ENCODE measurements at regions not wholly inside any gene's neighbourhood (a gene's known extent, or its start where the extent isn't known, plus 50 kb on each side); places are given as distances from the start of the nearest gene placed in this dataset.

GRCh38 chr5:103369125-103370120 lies 110.9 kb downstream of the MACIR start:
- Histone ChIP-seq H3K36me3 (ENCODE audit: control insufficient read depth in 2 of 4, insufficient read depth in 4 of 4, low read length in 3 of 4) (no peaks in the 10 kb centered on the region), H3K18ac (ENCODE audit: extremely low read depth, low read length) (no peak overlapping the region), H2AFZ (ENCODE audit: low read length) (peak overlapping the region; percentile 40; the same call in 1 of the 2 replicates), H3K27me3 (replicated peaks in 1 of 4; ENCODE audit: control insufficient read depth in 3 of 4, extremely low read depth in 1 of 4, insufficient read depth in 3 of 4, low read length in 3 of 4) (no peaks in the 10 kb centered on the region; a peak in 1 of 7 replicates), H3K4me1 (replicated peaks in 1 of 4; ENCODE audit: control insufficient read depth in 3 of 4, insufficient read depth in 4 of 4, low read length in 3 of 4) (peaks cover 0 to 7% (median 0%) of the 10 kb centered on the region in 4 experiments; a peak in 2 of 7 replicates), H3K14ac (ENCODE audit: insufficient read length) (no peak overlapping the region), H2BK120ac (replicated peaks; ENCODE audit: low read depth, low read length) (no peak overlapping the region), H4K8ac (ENCODE audit: extremely low read depth, insufficient read depth, low read length) (no peak overlapping the region), H3K27ac (ENCODE audit: low read depth, low read length) (no peak overlapping the region), H2BK5ac (ENCODE audit: low read depth, low read length) (no peak overlapping the region), H3K23ac (ENCODE audit: insufficient read length) (no peak overlapping the region), H3K4me2 (ENCODE audit: insufficient read depth in 1 of 2, low read depth in 2 of 2, low read length in 2 of 2) (no peak overlapping the region), H3K79me1 (ENCODE audit: low read depth, low read length) (no peaks in the 10 kb centered on the region), H3K4ac (replicated peaks; ENCODE audit: insufficient read length, low read depth, low read length) (no peak overlapping the region), H2BK15ac (ENCODE audit: low read length) (no peak overlapping the region), H3K79me2 (ENCODE audit: control insufficient read depth in 1 of 2, insufficient read depth in 2 of 2, low read length in 2 of 2) (no peaks in the 10 kb centered on the region), H3K23me2 (ENCODE audit: low read depth, low read length) (no peaks in the 10 kb centered on the region; the same call in 1 of the 2 replicates), H3K9ac (replicated peaks in 1 of 4; ENCODE audit: extremely low read depth in 1 of 4, low read depth in 3 of 4, low read length in 3 of 4) (no peak overlapping the region), H3K56ac (replicated peaks; ENCODE audit: insufficient read length, low read depth, low read length) (no peak overlapping the region), H2BK20ac (ENCODE audit: low read length) (no peak overlapping the region), H3K9me3 (ENCODE audit: insufficient read depth in 2 of 2, low read depth in 1 of 2, low read length in 1 of 2) (no peaks in the 10 kb centered on the region), H4K91ac (replicated peaks; ENCODE audit: insufficient read length, low read length) (no peak overlapping the region), H2BK12ac (ENCODE audit: low read depth, low read length) (no peak overlapping the region), H4K20me1 (replicated peaks in 1 of 2; ENCODE audit: control insufficient read depth in 1 of 2, insufficient read depth in 2 of 2, low read length in 2 of 2) (no peaks in the 10 kb centered on the region), H2AK5ac (ENCODE audit: low read depth, low read length) (no peak overlapping the region), H3K4me3 (ENCODE audit: extremely low read depth in 1 of 4, insufficient read depth in 2 of 4, low read depth in 3 of 4, low read length in 4 of 4) (no peak overlapping the region), H4K5ac (ENCODE audit: insufficient read length, low read depth, low read length) (no peak overlapping the region)
- ChIA-PET POLR2A (ENCODE audit: partially characterized antibody) (no interaction called here), CTCF (ENCODE audit: partially characterized antibody) (interaction anchor here (1.0 to 2.0 kb wide), 5 partner anchors 23 to 145 kb away, joined by 3 to 6 read pairs (median 4); no protein-coding TSS in a partner anchor)
- FAIRE-seq (no peak), DNase-seq (ENCODE audit: low read depth in 1 of 2, low spot score in 2 of 2) (no peak)
- WGBS, 2 experiments (ENCODE audit: extremely low coverage in 1 of 2, insufficient coverage in 1 of 2, insufficient read length in 1 of 2, insufficient replicate concordance in 2 of 2, low coverage in 1 of 2, low lambda C conversion rate in 2 of 2, missing lambda C conversion rate in 1 of 2) = 79% methylated on average over 2 of the region's 2 CpGs; no CpG with 5 or more reads in 1 of the 2 experiments
- TF ChIP-seq TAF7 (optimal IDR thresholded peaks at IDR 0.05; ENCODE audit: borderline replicate concordance, low read depth, low read length) = no peak
- TF ChIP-seq KDM5A (IDR thresholded peaks at IDR 0.05; ENCODE audit: low read length) = no peak
- TF ChIP-seq CBX8 (IDR thresholded peaks at IDR 0.05; ENCODE audit: borderline replicate concordance, low read depth, low read length) = no peak
- no peak for TF ChIP-seq GABPA (IDR thresholded peaks at IDR 0.05; ENCODE audit: borderline replicate concordance, insufficient read depth, low read length)
- TF ChIP-seq SP2 (IDR thresholded peaks at IDR 0.05; ENCODE audit: low read length) = no peak
- no peak for TF ChIP-seq RAD21 (IDR thresholded peaks at IDR 0.05 in 1 of 2, conservative IDR thresholded peaks at IDR 0.05 in 1 of 2; ENCODE audit: low read depth in 2 of 2, low read length in 2 of 2)
- no peak for TF ChIP-seq BCL11A (IDR thresholded peaks at IDR 0.05; ENCODE audit: low read depth in 2 of 2, low read length in 2 of 2)
- no peak for TF ChIP-seq RNF2 (IDR thresholded peaks at IDR 0.05; ENCODE audit: borderline replicate concordance, low read depth, low read length, missing control alignments, poor library complexity, severe bottlenecking)
- TF ChIP-seq FOSL1 (IDR thresholded peaks at IDR 0.05; ENCODE audit: insufficient read depth, low read depth, low read length) = no peak
- TF ChIP-seq SRF (IDR thresholded peaks at IDR 0.05; ENCODE audit: low read depth, low read length) = no peak
- TF ChIP-seq BRCA1 (IDR thresholded peaks at IDR 0.05; ENCODE audit: low read depth, low read length) = no peak
